MM.1S (cell line): ENCODE measurements at regions not wholly inside any gene's neighbourhood (a gene's known extent, or its start where the extent isn't known, plus 50 kb on each side); places are given as distances from the start of the nearest gene placed in this dataset.

Experiments used
- DNase-seq: peaks from one replicate; pipeline ENCODE4 v3.0.0-alpha.2; 2015
- H2AFZ ChIP-seq: fragments of 300-600 bp; sonication (generic); 2 replicates; pipeline ENCODE4 v1.6.0; 2016; ENCODE audit warnings: antibody characterized with exemption, low read length
- H3F3A ChIP-seq: fragments of 300-600 bp; sonication (generic); 2 replicates; pipeline ENCODE4 v1.6.1; 2016; ENCODE audit warnings: mild to moderate bottlenecking, antibody characterized with exemption, low read length, moderate library complexity, mixed read lengths; ENCODE audit not compliant: insufficient read depth
- H3K27ac ChIP-seq: fragments of 300-600 bp; sonication (generic); 2 replicates; pipeline ENCODE4 v1.5.1; 2016; ENCODE audit warnings: mild to moderate bottlenecking, low read length
- H3K27me3 ChIP-seq: fragments of 300-600 bp; sonication (generic); replicated peaks from 2 replicates; pipeline ENCODE4 v1.6.0; 2016; ENCODE audit warnings: low read length; ENCODE audit not compliant: insufficient read depth
- H3K36me3 ChIP-seq: fragments of 300-600 bp; sonication (generic); replicated peaks from 2 replicates; pipeline ENCODE4 v1.6.1; 2016; ENCODE audit warnings: mild to moderate bottlenecking, low read length, mixed read lengths; ENCODE audit not compliant: insufficient read depth
- H3K4me1 ChIP-seq: fragments of 300-600 bp; sonication (generic); 2 replicates; pipeline ENCODE4 v1.6.1; 2016; ENCODE audit warnings: low read length, mixed read lengths
- H3K4me2 ChIP-seq: fragments of 300-600 bp; sonication (generic); 2 replicates; pipeline ENCODE4 v1.6.0; 2016; ENCODE audit warnings: low read depth, low read length
- H3K4me3 ChIP-seq: fragments of 300-600 bp; sonication (generic); 2 replicates; pipeline ENCODE4 v1.5.1; 2016; ENCODE audit warnings: low read length, mixed read lengths
- H3K79me2 ChIP-seq: fragments of 300-600 bp; sonication (generic); 2 replicates; pipeline ENCODE4 v1.6.1; 2016; ENCODE audit warnings: mixed run types, low read length, mixed read lengths
- H3K9ac ChIP-seq: fragments of 300-600 bp; sonication (generic); 2 replicates; pipeline ENCODE4 v1.6.1; 2016; ENCODE audit warnings: low read length, mixed read lengths
- H3K9me2 ChIP-seq: fragments of 300-600 bp; sonication (generic); replicated peaks from 2 replicates; pipeline ENCODE4 v1.6.1; 2016; ENCODE audit warnings: mild to moderate bottlenecking, low read length, mixed read lengths; ENCODE audit not compliant: insufficient read depth
- H3K9me3 ChIP-seq: fragments of 300-600 bp; sonication (generic); replicated peaks from 2 replicates; pipeline ENCODE4 v1.6.1; 2016; ENCODE audit warnings: mild to moderate bottlenecking, low read length, mixed read lengths; ENCODE audit not compliant: insufficient read depth
- H4K20me1 ChIP-seq: fragments of 300-600 bp; sonication (generic); 2 replicates; pipeline ENCODE4 v1.6.1; 2016; ENCODE audit warnings: mild to moderate bottlenecking, low read length, moderate library complexity, mixed read lengths; ENCODE audit not compliant: insufficient read depth
- CTCF ChIP-seq: fragments of 300-600 bp; sonication (generic); IDR thresholded peaks from 2 replicates; pipeline ENCODE4 v1.5.1; 2016; ENCODE audit warnings: antibody characterized with exemption, low read length, mixed read lengths
- EZH2 ChIP-seq: fragments of 300-600 bp; sonication (generic); optimal IDR thresholded peaks from 2 replicates; pipeline ENCODE3; 2017; ENCODE audit warnings: low read depth, mild to moderate bottlenecking, antibody characterized with exemption, low read length, mixed read lengths
- EZH2phosphoT487 ChIP-seq: fragments of 300-600 bp; sonication (generic); IDR thresholded peaks from 2 replicates; pipeline ENCODE4 v1.6.1; 2018; ENCODE audit warnings: antibody characterized with exemption, low read length

GRCh38 chr4:27398631-27399310 is 538.1 kb downstream of the STIM2 start:
- no peaks in the 10 kb centered on the region for H3F3A ChIP-seq
- H3K79me2 ChIP-seq, result no peaks in the 10 kb centered on the region
- no peaks in the 10 kb centered on the region for H3K27me3 ChIP-seq
- no peaks in the 10 kb centered on the region for H3K36me3 ChIP-seq
- H4K20me1 ChIP-seq, result no peaks in the 10 kb centered on the region
- no peaks in the 10 kb centered on the region for H3K4me1 ChIP-seq
- no peaks in the 10 kb centered on the region for H3K9me2 ChIP-seq
- no peaks in the 10 kb centered on the region for H3K9me3 ChIP-seq
- no peak for DNase-seq
- H3K27ac ChIP-seq, result no peak overlapping the region
- TF ChIP-seq EZH2phosphoT487 (no peak), EZH2 (no peak), CTCF (no peak)
- H3K9ac ChIP-seq, result no peak overlapping the region
- no peak overlapping the region for H3K4me2 ChIP-seq
- no peak overlapping the region for H2AFZ ChIP-seq
- H3K4me3 ChIP-seq, result no peak overlapping the region

GRCh38 chr4:27407616-27408015 is 547.0 kb downstream of the STIM2 start:
- H3K4me1 ChIP-seq, result no peaks in the 10 kb centered on the region
- H4K20me1 ChIP-seq, result no peaks in the 10 kb centered on the region
- no peaks in the 10 kb centered on the region for H3K79me2 ChIP-seq
- H3K9me3 ChIP-seq, result no peaks in the 10 kb centered on the region
- H3K9me2 ChIP-seq, result no peaks in the 10 kb centered on the region
- no peak for TF ChIP-seq EZH2
- no peak for TF ChIP-seq CTCF
- no peak for TF ChIP-seq EZH2phosphoT487
- no peak for DNase-seq
- no peaks in the 10 kb centered on the region for H3K36me3 ChIP-seq
- H3K4me2 ChIP-seq, result no peak overlapping the region
- H3K27ac ChIP-seq, result no peak overlapping the region
- no peak overlapping the region for H2AFZ ChIP-seq
- H3K4me3 ChIP-seq, result no peak overlapping the region
- H3F3A ChIP-seq, result no peaks in the 10 kb centered on the region
- no peaks in the 10 kb centered on the region for H3K27me3 ChIP-seq
- no peak overlapping the region for H3K9ac ChIP-seq

- Histone ChIP-seq H3K4me3 (no peak overlapping the region), H3K9me2 (no peaks in the 10 kb centered on the region), H3K27ac (no peak overlapping the region), H2AFZ (no peak overlapping the region), H3K36me3 (no peaks in the 10 kb centered on the region), H3F3A (no peaks in the 10 kb centered on the region), H3K4me2 (no peak overlapping the region), H3K9me3 (no peaks in the 10 kb centered on the region), H3K4me1 (no peaks in the 10 kb centered on the region), H4K20me1 (no peaks in the 10 kb centered on the region), H3K79me2 (no peaks in the 10 kb centered on the region), H3K9ac (no peak overlapping the region), H3K27me3 (no peaks in the 10 kb centered on the region)
- no peak for DNase-seq
- TF ChIP-seq EZH2phosphoT487 (no peak), CTCF (no peak), EZH2 (no peak)
These were observed 552.0 kb downstream of the STIM2 start for GRCh38 chr4:27412613-27413012.
